ENCODE measurements at regions not wholly inside any gene's neighbourhood (a gene's known extent, or its start where the extent isn't known, plus 50 kb on each side); places are given as distances from the start of the nearest gene placed in this dataset.
"Not testable (repeated sequence)": the region's sequence is repeated elsewhere in the genome, so short reads cannot be mapped to it uniquely, and the experiment has no call there.

- DNase-seq: no peak
Observed at GRCh38 chr5:38607396-38607795, 51.0 kb upstream of the LIFR start.

DNA sequence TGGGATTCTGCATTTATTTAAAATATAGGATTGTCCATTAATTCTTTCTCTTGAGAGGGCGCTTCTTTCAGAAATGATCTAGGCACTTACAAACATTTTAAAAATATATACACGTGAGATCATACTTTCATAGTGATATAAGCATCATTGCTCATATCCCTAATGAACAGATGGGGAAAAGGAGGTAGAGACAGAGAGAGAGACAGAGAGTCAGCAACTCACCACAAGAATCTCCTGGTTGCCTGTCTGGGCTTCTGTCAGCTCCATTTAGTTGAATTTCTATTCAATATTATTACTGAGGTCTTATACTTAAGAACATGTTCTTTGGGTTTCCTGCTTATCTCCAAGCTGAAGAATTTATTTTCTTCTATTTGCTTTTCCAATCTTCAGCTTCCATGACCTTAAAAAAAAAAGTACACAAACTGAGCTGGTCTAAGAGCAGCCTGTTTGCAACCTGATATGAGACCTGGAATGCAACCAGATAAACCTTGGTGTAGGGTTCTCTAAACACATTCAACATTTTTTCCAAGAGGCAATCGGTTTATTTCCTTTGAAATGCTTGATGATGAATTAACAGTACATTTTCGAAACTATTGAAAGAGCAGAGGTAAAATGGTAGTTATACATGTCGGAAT lies 51.6 kb upstream of the LIFR start:
- DNase-seq: no peak

DNA sequence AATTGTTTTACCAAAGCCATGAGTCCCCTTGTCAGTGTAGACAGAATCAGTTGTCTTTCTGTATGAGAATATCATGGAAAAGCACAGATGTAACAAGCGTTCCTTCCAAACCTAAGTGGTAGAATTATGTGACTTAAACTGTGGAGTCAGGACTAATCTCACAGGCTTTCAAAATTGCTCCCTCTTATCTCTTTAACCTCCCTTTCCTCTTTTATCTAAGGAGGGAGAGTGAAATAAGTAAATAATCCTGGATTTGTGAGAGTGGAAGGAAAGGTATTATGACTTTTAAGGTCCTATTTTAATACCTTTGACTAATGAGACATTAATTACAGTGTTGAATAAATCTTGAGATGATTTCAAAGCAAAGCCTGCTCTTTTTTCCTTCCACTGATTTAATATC lies 52.4 kb upstream of the LIFR start:
- DNase-seq: no peak

DNA sequence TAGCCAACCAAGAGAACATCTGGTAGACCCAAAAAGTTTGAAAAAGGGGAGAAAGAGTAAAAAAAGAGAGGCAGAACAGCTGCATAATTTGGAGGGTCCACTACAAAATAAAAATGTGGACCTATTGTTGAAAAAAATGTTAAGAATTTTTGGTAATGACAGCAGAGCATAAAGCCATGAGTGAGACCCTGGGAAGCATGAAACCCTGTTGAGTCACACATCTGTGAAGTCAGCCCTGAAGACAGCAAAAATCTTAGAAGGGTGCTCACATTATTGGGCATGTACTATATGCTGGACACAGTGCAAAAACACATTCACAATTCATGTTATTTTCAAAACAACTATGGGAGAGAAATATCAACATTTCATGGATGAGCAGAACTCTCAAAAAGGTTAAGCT lies 56.4 kb upstream of the LIFR start:
- no peak for DNase-seq

DNA sequence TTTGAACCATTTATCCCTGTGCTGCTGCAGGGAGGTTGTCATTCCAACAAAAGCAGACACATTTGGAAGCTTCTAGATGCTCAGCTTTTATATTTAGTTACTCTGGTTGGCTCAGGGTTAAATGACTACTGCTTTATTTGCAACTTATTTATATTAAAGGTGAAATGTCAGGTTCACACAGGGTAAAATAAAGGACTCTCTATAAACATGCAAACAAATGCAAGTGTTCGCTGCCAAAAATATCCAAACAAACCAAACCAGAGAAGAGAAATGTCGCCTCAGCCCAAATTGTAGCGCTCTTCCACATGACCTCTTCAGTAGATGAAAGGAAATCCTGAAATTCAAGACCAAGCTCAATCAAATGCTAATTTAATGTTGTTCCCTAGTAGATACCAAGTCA lies 57.0 kb upstream of the LIFR start:
- no peak for DNase-seq

GRCh38 chr5:38613992-38614836 lies 57.8 kb upstream of the LIFR start:
- no peak for DNase-seq

DNA sequence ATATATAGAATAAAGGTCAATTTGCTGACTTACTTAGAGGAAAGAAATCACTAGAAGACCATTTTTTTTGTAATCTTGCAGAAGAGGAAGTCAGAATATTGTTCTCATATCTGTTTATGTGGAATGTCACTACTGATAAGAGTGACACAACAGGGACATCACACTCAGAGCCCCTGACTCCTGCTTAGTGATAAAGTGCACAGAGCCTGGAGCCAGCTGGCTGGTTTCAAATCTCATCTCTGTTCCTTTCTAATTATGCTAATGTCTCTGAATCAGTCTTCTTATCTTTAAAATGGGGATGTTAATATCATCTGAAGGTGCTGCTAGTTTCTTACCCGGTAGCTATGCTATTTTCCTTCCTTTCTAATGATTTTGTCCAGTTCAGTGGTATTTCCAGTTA lies 58.6 kb upstream of the LIFR start:
- no peak for DNase-seq

- DNase-seq: no peak
Observed at GRCh38 chr5:38615981-38616451, 59.6 kb upstream of the LIFR start.

GRCh38 chr5:38618154-38618553 lies 61.7 kb upstream of the LIFR start:
- no peak for DNase-seq

- no peak for DNase-seq
Observed at GRCh38 chr5:38621331-38621730, 64.9 kb upstream of the LIFR start.

DNA sequence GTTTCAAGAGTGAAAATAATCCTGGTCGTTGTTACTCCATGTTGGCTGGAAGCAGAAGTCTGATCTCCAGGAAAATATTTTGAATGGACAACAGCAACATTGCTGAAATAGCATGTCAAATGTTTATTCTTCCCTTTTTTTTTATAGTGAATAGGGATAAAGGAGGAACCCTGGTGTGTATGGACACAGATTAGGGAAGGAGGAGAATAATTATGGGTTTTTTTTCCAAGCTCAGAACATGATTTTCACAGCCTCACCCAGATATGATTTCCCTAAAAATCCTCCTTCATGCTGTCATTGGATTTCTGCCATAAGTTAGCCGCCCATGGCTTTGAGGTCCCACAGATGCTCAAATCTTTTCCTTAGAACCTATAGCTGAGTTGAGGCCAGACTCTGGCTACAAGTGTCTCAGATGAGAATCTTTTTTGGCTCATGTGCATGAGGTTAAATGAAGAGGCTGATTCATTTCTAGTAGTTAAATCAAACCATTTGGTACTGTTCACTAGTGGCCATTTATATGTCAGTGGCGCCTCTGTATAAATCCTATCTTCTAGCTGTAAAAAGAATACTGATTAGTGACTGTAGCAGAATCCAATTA lies 65.5 kb upstream of the LIFR start:
- DNase-seq: no peak

DNA sequence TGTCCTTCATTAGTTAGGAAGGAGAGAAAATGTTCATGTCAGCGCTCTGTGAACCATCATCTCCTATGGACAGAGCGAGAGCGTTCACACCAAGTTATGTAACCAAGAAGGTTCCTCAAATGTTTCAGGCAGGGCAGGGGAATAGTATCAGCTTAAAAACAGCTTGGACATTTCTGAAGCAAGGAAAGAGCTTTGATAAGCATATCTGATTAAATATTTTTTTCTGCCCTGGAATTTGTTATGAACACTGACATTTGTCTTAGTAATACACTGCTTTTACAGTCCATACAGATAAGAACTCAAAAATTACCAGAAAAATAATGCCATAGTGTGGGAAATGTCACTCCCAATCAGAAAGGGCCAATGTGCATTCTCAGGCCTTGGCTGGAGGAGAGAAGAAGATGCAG lies 66.3 kb upstream of the LIFR start:
- no peak for DNase-seq

DNA sequence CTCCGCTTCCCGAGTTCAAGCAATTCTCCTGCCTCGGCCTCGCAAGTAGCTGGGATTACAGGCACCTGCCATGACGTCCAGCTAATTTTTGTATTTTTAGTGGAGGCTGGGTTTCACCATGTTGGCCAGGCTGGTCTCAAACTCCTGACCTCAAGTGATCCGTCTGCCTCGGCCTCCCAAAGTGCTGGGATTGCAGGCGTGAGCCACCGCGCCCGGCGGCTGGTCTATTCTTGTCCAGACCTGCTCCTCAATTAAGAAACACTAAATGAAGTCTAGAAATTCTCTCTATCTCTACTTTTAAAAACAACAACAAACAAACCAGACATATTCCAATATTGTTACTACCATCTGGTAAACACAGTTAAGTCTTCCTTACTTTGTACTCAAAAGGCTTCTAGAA lies 68.1 kb upstream of the LIFR start:
- not testable (repeated sequence) for DNase-seq

- not testable (repeated sequence) for DNase-seq
Observed at GRCh38 chr5:38631376-38631775, 74.9 kb upstream of the LIFR start.

- DNase-seq: no peak
Observed at GRCh38 chr5:38634568-38635369, 78.3 kb upstream of the LIFR start.

DNA sequence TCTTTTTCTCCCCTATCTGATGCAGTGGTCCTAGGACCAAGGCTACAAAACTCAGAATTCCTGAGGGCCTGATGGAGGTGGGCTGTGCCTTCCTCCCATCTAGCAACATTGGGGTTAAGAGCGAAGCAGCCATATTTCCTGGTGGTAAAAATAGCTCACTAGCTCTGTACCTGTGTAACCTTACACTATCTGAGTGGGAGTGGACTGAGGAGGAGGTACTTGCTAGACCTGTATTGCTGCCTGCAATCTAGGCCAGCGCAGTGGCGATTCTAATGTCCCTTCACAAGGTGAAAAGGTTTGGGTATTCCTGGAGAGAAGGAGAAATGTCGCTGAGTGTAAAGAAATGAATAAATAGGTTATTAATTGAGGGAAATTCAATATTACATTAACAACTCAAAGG lies 80.2 kb upstream of the LIFR start:
- DNase-seq: no peak

- no peak for DNase-seq
Observed at GRCh38 chr5:38638656-38639055, 82.2 kb upstream of the LIFR start.

DNA sequence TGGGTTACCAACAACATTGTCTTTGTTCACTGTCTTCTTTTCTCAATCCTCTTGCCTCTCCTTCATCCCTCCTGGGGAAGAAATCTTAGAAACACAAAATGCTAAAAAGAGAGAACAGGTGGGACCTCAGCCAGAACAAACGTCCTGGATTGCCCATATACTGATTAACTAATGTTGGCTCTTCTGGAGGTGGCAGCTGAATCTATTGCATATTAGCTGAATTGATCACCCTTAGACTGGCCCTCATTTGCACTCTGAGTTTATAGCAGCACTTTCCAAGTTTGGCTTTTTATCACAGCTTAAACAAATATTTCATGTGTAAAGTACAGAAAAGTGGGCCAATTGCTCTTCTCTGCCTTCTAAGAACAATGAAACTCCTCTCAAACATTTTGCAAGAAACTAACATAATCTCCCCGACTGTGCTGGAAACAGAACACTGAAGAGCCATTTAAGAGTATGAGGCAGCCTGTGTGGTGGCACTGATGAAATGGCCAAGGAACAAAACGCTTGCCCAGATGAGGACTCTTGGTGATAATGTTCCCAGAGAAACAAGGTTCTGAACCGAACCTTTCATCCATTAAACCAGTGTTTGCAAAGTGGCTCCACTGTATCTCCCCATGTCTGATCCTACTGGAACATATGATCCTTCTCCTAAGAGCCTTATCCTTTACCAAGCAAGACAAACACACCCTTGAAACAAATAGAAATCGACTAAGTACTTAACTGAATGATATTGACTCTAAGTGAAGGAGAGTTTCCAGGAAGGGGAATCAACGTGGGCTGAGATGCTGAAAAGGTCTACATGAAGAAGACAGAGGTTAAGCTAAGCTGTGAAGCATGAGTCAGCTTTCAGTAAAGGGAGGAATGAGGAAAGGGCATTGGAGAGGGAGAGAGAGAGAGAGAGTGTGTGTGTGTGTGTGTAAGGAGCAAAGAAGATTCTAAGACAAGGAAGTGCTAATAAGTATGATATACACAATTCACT lies 83.2 kb upstream of the LIFR start:
- DNase-seq: no peak

DNA sequence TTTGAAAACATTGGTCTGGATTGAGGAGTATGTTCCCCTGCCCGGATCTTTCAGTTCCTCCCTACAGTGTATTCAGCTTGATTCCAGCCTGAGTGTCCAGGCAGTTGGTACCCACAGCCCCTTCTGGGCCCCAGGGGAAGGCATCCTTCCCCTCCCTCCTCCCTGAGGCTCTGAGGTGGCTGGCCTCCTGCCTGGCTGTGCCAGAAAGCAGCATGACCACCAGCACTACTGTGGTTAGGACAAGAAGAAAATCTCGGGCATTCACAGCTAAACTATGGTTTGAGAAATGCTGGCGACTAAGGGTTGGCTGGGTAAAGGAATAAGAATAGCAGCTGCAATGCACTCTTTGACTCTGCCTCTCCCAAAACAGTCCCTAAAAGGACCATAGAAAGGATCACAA lies 84.6 kb upstream of the LIFR start:
- DNase-seq: no peak

DNA sequence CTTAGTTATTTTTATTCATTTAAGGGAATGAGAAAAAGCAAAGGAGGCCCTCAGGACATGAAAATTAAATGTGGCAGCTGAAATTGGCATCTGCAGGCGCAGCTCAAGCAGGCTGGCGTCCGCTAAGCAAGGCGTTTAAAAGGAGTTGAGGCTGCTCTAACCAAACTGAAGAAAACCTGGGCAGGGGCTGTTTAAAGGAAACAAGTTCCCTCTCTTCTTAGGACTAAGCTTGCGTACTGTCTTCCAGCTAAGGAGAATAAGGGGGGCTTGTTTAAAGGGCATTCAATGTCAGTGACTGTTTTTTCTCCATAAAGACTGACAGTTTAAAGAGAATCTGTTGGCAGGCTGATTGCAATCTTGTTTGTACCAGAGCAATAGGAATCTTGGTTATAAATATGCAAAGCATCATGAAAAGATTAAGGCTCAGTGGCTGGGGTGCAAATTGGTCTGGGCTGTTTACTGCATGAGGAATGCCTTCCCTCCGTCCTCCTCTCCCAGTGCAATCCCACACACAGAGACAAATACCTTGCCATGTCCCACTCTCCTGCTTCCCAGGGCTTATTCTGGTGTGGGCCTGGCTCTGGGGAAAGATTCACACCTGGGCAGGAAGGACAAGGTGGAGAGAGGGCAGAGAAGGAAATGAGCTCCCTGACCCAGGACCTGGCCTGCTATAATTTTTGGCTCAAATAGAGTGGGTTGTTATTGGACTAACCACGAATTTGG lies 85.9 kb upstream of the LIFR start:
- no peak for DNase-seq

DNA sequence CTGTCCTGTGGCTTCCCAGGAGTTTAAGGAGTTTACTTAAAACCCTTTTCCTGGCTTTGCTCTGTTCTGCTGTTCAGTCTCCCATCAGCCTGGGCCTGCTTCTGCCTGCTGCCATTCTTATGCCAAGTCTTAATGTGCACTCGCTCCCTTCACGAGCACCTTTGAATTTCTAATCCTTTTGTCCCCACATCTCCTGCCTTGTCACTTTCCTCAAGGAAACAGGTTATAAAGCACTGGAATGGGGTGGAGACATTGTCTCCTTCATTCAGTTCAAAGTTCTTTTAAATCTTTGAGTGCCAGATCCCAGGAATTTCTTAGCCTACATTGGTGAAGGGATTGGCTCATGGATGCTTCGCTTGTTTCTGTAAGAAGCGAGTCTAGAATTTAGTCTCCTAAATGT lies 87.2 kb upstream of the LIFR start:
- no peak for DNase-seq
